Muscle of back (tissue), 3 donors: ENCODE measurements at regions not wholly inside any gene's neighbourhood (a gene's known extent, or its start where the extent isn't known, plus 50 kb on each side); places are given as distances from the start of the nearest gene placed in this dataset.

Source experiments
- DNase-seq, 3 donors: peaks; one replicate each; pipeline versions ENCODE4 v3.0.0 to v3.0.0-alpha.2; 2013

- no peak for DNase-seq
These were observed 51.9 kb upstream of the PFN2 start for GRCh38 chr3:150022381-150023238.

- DNase-seq: peak in 1 of 3 donors; percentile 41
These were observed 49.8 kb upstream of the PFN2 start for GRCh38 chr3:150020527-150020926.
